Colonic mucosa (tissue), 4 donors: ENCODE measurements at regions not wholly inside any gene's neighbourhood (a gene's known extent, or its start where the extent isn't known, plus 50 kb on each side); places are given as distances from the start of the nearest gene placed in this dataset.
A peak's percentile ranks its signal among the peaks of the same experiment; 100 is the strongest.

Source experiments
- DNase-seq: peaks from one replicate; pipeline ENCODE4 v3.0.0-alpha.2; 2020
- H3K27ac ChIP-seq: fragments of 200-600 bp; one replicate; pipeline ENCODE4 v1.8.0; 2021
- H3K27me3 ChIP-seq: fragments of 200-600 bp; one replicate; pipeline ENCODE4 v1.8.0; 2021
- H3K36me3 ChIP-seq: fragments of 200-600 bp; one replicate; pipeline ENCODE4 v1.8.0; 2021
- H3K4me1 ChIP-seq: fragments of 200-600 bp; one replicate; pipeline ENCODE4 v1.8.0; 2021; ENCODE audit warnings: mild to moderate bottlenecking
- H3K4me3 ChIP-seq: fragments of 200-600 bp; one replicate; pipeline ENCODE4 v1.8.0; 2021
- H3K9ac ChIP-seq, 2 donors: one replicate each; pipeline ENCODE4 v1.7.0; 2013; ENCODE audit warnings: control low read depth in 2 of 2, low read depth in 2 of 2, low read length in 2 of 2
- H3K9me3 ChIP-seq: fragments of 200-600 bp; one replicate; pipeline ENCODE4 v1.8.0; 2021
- intact Hi-C: fragments of 100-400 bp; cut with DNase I; formaldehyde crosslinking; loops from one replicate; pipeline ENCODE4 v1.14.1; 2022
- TF ChIP-seq, protein P1 (sequence below): fragments of 200-600 bp; IDR thresholded peaks from one replicate; pipeline ENCODE4 v1.8.0; 2022; ENCODE audit warnings: antibody characterized with exemption, mild to moderate bottlenecking
- donor health status: healthy.
- donor health status: DM: no; HTN: no; CAD: no.
- donor health status: DM: no; HTN: no; CAD: no.

DNA sequence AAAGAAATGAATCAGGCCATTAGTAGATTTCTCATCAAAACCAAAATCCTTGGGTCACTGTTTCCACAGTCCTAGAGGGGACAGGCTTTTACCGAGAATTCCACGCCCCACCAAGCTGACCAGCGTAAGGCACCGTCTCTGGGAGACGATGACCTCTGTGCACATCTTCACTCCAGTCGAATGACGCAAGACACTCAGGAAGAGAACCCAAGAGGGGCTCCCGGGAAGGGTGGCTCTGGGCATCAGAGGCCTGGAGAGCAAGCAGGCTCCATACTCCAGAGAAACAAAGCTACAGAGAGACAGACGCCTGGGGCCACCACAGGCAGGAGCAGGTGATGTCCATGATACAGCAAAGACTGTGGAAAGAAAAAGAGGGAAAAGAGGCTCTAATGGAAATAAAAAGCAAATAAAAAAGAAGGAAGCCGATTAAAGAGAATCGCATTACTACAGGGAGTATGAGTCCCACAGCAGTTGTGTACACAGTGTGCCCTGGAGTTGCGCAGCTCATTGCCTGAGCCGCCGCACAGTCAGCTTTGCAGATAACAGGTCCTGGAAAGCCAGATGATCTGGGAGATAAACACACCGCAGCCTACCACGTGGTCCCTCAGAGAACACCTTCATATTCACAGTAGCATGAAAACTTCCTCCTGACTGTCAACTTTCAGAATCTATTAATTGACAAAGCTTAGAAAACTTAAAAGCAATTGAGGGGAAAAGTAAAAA, 572.7 kb upstream of the SALL3 start:
- H3K4me3 ChIP-seq: no peak overlapping the region
- no peak overlapping the region for H3K27ac ChIP-seq
- no peak overlapping the region for H3K9ac ChIP-seq
- no peaks in the 10 kb centered on the region for H3K4me1 ChIP-seq
- H3K9me3 ChIP-seq: no peaks in the 10 kb centered on the region
- peak; percentile 36 for DNase-seq
- no peaks in the 10 kb centered on the region for H3K36me3 ChIP-seq
- intact Hi-C loops: no loop called here
- TF ChIP-seq, protein P1, sequence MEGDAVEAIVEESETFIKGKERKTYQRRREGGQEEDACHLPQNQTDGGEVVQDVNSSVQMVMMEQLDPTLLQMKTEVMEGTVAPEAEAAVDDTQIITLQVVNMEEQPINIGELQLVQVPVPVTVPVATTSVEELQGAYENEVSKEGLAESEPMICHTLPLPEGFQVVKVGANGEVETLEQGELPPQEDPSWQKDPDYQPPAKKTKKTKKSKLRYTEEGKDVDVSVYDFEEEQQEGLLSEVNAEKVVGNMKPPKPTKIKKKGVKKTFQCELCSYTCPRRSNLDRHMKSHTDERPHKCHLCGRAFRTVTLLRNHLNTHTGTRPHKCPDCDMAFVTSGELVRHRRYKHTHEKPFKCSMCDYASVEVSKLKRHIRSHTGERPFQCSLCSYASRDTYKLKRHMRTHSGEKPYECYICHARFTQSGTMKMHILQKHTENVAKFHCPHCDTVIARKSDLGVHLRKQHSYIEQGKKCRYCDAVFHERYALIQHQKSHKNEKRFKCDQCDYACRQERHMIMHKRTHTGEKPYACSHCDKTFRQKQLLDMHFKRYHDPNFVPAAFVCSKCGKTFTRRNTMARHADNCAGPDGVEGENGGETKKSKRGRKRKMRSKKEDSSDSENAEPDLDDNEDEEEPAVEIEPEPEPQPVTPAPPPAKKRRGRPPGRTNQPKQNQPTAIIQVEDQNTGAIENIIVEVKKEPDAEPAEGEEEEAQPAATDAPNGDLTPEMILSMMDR: no peak
- no peaks in the 10 kb centered on the region for H3K27me3 ChIP-seq

DNA sequence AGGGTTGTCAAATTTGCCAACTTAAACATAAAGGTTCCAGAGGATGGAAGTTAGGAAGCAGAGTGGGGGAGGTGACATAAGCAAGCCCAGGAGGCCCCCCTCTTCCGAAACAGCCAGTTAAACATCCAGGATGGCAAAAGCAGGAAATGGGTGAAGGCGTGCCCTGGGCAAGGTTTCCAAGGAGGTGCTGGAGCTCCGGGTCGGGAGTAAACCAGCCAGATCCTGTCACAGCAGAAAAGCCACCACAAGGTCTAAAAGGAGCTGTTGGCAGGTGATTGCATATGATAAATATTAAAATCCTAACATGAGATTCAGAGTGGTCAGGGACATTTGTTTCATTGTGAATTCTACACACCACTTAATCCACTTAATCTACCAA, 572.2 kb upstream of the SALL3 start:
- no peak overlapping the region for H3K4me3 ChIP-seq
- peak; percentile 45 for DNase-seq
- no peaks in the 10 kb centered on the region for H3K4me1 ChIP-seq
- H3K36me3 ChIP-seq: no peaks in the 10 kb centered on the region
- intact Hi-C loops: no loop called here
- no peaks in the 10 kb centered on the region for H3K27me3 ChIP-seq
- H3K9ac ChIP-seq: no peak overlapping the region
- no peak overlapping the region for H3K27ac ChIP-seq
- no peaks in the 10 kb centered on the region for H3K9me3 ChIP-seq
- TF ChIP-seq, protein P1: no peak

DNA sequence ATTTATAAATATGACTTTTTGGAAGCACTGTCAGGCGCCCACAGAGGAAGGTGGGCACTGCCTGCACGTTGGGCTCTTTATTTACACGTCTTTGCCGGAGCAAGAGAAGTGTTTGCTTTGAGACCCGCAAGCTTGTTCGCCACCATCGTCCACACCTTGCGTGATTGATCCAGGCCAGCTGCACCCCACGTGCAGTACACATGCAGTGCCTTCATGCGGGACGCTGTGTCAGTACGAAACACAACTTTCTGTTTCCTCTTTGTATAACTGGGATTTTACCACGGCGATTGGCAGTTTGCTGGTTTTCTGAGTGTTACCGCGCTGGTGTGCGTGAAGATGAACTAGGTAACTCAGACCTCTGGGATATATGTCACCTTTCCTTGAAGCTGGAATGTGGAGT, 571.0 kb upstream of the SALL3 start:
- no peaks in the 10 kb centered on the region for H3K36me3 ChIP-seq
- TF ChIP-seq, protein P1: no peak

DNA sequence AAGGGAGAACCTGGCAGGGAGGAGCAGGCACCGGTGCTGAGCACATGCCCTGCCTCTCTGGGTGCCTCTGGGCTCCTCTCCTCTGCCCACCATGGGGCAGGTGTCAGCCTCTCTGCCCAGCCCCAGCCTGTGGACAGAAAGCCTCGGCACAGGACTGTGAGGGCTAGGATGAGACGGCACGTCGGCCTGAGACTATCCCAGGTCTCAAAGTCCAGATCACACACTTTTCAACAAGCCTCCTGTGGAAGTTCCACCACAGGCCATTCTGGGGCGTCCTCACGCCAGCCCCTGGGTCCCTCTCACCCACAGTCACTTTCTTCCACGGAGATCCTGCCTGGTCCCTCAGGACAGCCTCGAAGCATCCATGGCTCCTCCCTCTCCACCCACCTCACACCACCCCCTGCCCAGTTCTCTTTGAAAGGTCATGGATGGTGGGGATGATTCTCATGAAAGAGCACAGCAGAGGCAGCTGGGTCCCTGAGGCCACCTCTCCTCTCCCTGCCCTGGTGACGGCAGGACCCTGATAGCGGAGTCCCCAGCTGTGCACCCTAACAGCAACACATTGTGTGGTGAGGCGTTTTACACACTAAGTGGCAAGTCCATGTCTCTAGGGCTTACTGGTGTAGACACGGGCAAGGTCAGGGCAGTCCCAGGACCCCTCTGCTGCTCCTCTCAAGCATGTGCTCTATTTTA, 569.4 kb upstream of the SALL3 start:
- no peaks in the 10 kb centered on the region for H3K27me3 ChIP-seq
- H3K4me3 ChIP-seq: no peak overlapping the region
- no peak for DNase-seq
- TF ChIP-seq, protein P1: no peak
- no peaks in the 10 kb centered on the region for H3K9me3 ChIP-seq
- H3K27ac ChIP-seq: no peak overlapping the region
- no peaks in the 10 kb centered on the region for H3K36me3 ChIP-seq
- H3K4me1 ChIP-seq: no peaks in the 10 kb centered on the region
- H3K9ac ChIP-seq: no peak overlapping the region
- intact Hi-C loops: no loop called here

More for the DNA sequence above, 571.0 kb upstream of the SALL3 start:
- no peaks in the 10 kb centered on the region for H3K9me3 ChIP-seq
- intact Hi-C loops: no loop called here
- no peak overlapping the region for H3K9ac ChIP-seq
- H3K4me1 ChIP-seq: no peaks in the 10 kb centered on the region
- no peak for DNase-seq
- H3K27ac ChIP-seq: no peak overlapping the region
- no peaks in the 10 kb centered on the region for H3K27me3 ChIP-seq
- H3K4me3 ChIP-seq: no peak overlapping the region

DNA sequence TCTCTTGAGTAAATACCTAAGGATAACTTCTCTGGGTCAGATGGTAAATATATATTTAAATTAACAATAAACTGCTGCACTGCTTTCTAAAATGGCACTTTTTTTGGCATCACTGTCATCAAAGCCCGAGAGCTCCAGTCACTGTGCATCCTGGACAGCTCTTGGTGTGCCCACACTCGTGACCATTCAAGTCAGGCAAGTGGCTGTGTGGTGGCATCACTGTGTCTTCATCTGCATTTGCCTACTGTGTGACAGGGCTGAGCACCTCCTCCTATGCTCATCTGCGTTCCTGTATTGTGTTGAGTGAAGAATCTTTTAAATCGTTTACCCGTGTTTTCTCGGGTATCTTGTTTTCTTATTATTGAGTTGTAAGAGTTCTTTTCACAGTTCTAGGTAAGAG, 568.1 kb upstream of the SALL3 start:
- H3K27me3 ChIP-seq: no peaks in the 10 kb centered on the region
- TF ChIP-seq, protein P1: no peak
- no peak overlapping the region for H3K27ac ChIP-seq
- no peak overlapping the region for H3K9ac ChIP-seq
- no peak overlapping the region for H3K4me3 ChIP-seq
- DNase-seq: no peak
- H3K4me1 ChIP-seq: no peaks in the 10 kb centered on the region
- H3K36me3 ChIP-seq: no peaks in the 10 kb centered on the region
- intact Hi-C loops: no loop called here
- no peaks in the 10 kb centered on the region for H3K9me3 ChIP-seq
